PC-3 (cell line): ENCODE measurements at regions not wholly inside any gene's neighbourhood (a gene's known extent, or its start where the extent isn't known, plus 50 kb on each side); places are given as distances from the start of the nearest gene placed in this dataset.

Source experiments
- EZH2 ChIP-seq: fragments of 300-600 bp; sonication (generic); IDR thresholded peaks from one replicate; pipeline ENCODE4 v1.6.1; 2017; ENCODE audit warnings: antibody characterized with exemption, mild to moderate bottlenecking, low read length; ENCODE audit not compliant: unreplicated experiment
- EZH2phosphoT487 ChIP-seq: fragments of 300-600 bp; sonication (generic); IDR thresholded peaks from 2 replicates; pipeline ENCODE4 v1.6.1; 2018; ENCODE audit warnings: mild to moderate bottlenecking, antibody characterized with exemption, low read length, borderline replicate concordance

DNA sequence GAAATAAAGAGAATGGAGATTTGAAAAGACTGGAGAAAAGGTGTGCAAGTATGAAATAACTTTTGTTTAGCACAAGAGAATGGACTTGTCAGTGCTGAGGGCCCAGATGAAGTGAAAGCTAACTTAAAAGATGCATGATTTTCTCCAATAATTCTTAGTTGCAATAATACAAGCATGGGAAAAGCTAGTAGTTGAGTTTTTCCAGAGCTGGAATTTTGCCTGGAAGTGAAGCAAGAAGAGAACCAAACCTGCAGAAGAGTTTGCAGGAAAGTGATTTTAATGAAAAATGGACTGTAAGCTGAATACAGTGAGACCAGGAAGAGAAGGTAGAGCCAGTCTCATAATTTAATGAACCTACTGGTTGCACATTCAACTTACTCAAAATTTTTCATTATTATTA lies 69.3 kb upstream of the FSCB start:
- TF ChIP-seq EZH2 (no peak), EZH2phosphoT487 (no peak)
